HepG2 (cell line): ENCODE measurements at regions not wholly inside any gene's neighbourhood (a gene's known extent, or its start where the extent isn't known, plus 50 kb on each side); places are given as distances from the start of the nearest gene placed in this dataset.

Source experiments
- CENPT ChIP-seq: sonication (generic); formaldehyde crosslinking; IDR thresholded peaks from 2 replicates; pipeline ENCODE4 v1.8.0; 2022; ENCODE audit warnings: low read depth, mild to moderate bottlenecking, moderate library complexity, missing genetic modification reagents
- JUNB ChIP-seq: sonication (generic); formaldehyde crosslinking; IDR thresholded peaks from 2 replicates; pipeline ENCODE4 v1.8.0; 2022; ENCODE audit warnings: missing genetic modification reagents, mild to moderate bottlenecking, borderline replicate concordance
- TF ChIP-seq, protein P1 (sequence below): sonication (generic); formaldehyde crosslinking; IDR thresholded peaks from 2 replicates; pipeline ENCODE4 v1.5.0; 2020; ENCODE audit warnings: mild to moderate bottlenecking, missing genetic modification reagents, moderate library complexity

DNA sequence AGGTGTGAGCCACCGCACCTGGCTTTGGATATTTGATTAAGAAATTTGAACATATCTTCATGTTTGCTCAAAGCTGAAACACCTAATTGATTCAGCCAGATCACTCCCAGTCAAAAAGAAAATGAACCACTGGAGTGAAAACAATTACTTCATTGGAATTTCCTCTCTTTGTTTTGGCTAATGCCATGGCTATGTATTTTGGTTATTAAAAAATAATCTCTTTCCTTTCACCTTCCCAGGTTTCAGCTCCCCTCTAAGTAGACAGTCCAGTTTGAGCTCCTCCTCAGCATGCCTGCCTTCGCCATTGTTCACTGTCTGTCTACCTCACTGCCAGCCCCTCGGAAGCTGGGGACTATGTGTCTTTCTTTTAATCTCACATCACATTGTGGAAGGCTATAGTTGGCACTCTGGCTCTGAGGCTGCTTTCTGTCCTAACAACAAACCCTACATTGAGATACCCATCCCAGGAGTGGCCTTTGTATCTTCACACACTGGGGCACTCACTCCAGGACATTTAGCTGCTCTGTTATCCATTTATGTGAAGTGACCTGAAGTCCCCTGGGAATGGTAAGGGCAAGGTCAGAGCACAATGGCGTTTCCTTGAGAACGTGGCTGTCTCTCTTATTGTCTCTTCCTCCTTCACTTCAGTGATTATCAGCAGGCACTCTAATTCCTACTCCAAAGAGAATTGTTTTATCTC lies 764.0 kb upstream of the CITED2 start:
- TF ChIP-seq, protein P1, sequence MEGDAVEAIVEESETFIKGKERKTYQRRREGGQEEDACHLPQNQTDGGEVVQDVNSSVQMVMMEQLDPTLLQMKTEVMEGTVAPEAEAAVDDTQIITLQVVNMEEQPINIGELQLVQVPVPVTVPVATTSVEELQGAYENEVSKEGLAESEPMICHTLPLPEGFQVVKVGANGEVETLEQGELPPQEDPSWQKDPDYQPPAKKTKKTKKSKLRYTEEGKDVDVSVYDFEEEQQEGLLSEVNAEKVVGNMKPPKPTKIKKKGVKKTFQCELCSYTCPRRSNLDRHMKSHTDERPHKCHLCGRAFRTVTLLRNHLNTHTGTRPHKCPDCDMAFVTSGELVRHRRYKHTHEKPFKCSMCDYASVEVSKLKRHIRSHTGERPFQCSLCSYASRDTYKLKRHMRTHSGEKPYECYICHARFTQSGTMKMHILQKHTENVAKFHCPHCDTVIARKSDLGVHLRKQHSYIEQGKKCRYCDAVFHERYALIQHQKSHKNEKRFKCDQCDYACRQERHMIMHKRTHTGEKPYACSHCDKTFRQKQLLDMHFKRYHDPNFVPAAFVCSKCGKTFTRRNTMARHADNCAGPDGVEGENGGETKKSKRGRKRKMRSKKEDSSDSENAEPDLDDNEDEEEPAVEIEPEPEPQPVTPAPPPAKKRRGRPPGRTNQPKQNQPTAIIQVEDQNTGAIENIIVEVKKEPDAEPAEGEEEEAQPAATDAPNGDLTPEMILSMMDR (CRISPR knock-in tag) = no peak
- no peak for TF ChIP-seq CENPT
- TF ChIP-seq JUNB = no peak
